Medulla oblongata (tissue), 1 donor: ENCODE measurements at regions not wholly inside any gene's neighbourhood (a gene's known extent, or its start where the extent isn't known, plus 50 kb on each side); places are given as distances from the start of the nearest gene placed in this dataset.

Source experiments
- DNase-seq: peaks from one replicate; pipeline ENCODE4 v3.0.0-alpha.2; 2015; ENCODE audit errors: extremely low spot score

GRCh38 chr10:2456834-2457233 is 610.5 kb upstream of the PFKP start:
- no peak for DNase-seq

GRCh38 chr10:2445370-2445769 is 622.0 kb upstream of the PFKP start:
- no peak for DNase-seq

- no peak for DNase-seq
Measured at GRCh38 chr10:2439983-2440382, 627.4 kb upstream of the PFKP start.

GRCh38 chr10:2439000-2439399 is 628.3 kb upstream of the PFKP start:
- no peak for DNase-seq

GRCh38 chr10:2438248-2438939 is 629.0 kb upstream of the PFKP start:
- DNase-seq, result no peak

- DNase-seq, result no peak
Measured at GRCh38 chr10:2436933-2437332, 630.4 kb upstream of the PFKP start.

GRCh38 chr10:2431961-2432360 is 635.4 kb upstream of the PFKP start:
- no peak for DNase-seq

- DNase-seq, result no peak
Measured at GRCh38 chr10:2427412-2427811, 639.9 kb upstream of the PFKP start.

- no peak for DNase-seq
Measured at GRCh38 chr10:2425320-2425719, 642.0 kb upstream of the PFKP start.

GRCh38 chr10:2414562-2414961 is 652.8 kb upstream of the PFKP start:
- no peak for DNase-seq

GRCh38 chr10:2414039-2414438 is 653.3 kb upstream of the PFKP start:
- no peak for DNase-seq

GRCh38 chr10:2410049-2410448 is 657.3 kb upstream of the PFKP start:
- DNase-seq, result no peak

- no peak for DNase-seq
Measured at GRCh38 chr10:2401459-2401858, 664.1 kb upstream of the ADARB2 start.

- DNase-seq, result no peak
Measured at GRCh38 chr10:2399482-2399881, 662.2 kb upstream of the ADARB2 start.

- DNase-seq, result no peak
Measured at GRCh38 chr10:2392145-2392812, 655.0 kb upstream of the ADARB2 start.

- DNase-seq, result no peak
Measured at GRCh38 chr10:2387672-2388071, 650.3 kb upstream of the ADARB2 start.

GRCh38 chr10:2387261-2387660 is 649.9 kb upstream of the ADARB2 start:
- DNase-seq, result no peak

GRCh38 chr10:2380218-2380617 is 642.9 kb upstream of the ADARB2 start:
- DNase-seq, result no peak

GRCh38 chr10:2367083-2367482 is 629.8 kb upstream of the ADARB2 start:
- no peak for DNase-seq

- no peak for DNase-seq
Measured at GRCh38 chr10:2366264-2366931, 629.1 kb upstream of the ADARB2 start.

GRCh38 chr10:2362331-2362730 is 625.0 kb upstream of the ADARB2 start:
- DNase-seq, result no peak

- no peak for DNase-seq
Measured at GRCh38 chr10:2358586-2358985, 621.3 kb upstream of the ADARB2 start.

GRCh38 chr10:2356670-2357069 is 619.3 kb upstream of the ADARB2 start:
- DNase-seq, result no peak
